Right renal cortex interstitium (tissue), 3 donors: ENCODE measurements at regions not wholly inside any gene's neighbourhood (a gene's known extent, or its start where the extent isn't known, plus 50 kb on each side); places are given as distances from the start of the nearest gene placed in this dataset.
"Not testable (repeated sequence)": the region's sequence is repeated elsewhere in the genome, so short reads cannot be mapped to it uniquely, and the experiment has no call there.

Source experiments
- DNase-seq, 3 donors: peaks; one replicate each; pipeline ENCODE4 v3.0.0-alpha.2; 2013; ENCODE audit warnings: low read depth in 3 of 3, low spot score in 2 of 3

DNA sequence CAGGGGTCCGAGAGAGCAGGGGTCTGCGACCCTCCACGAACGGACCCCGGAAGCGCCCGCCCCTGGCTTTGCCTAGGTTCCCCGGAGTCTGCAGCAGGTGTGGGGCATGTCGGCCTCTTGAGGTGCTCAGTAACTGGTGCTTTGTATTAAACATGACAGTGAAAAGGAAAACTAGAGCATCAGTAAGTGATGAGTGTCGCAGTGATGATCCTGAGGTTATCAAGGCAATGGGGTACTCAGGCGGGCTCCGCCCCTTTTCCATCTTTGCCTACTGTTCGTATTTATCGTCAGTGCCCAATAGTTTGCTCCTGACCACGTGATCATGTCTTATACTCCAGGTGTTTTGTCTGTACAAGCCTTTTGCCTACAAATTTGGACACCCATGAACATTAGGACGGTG lies 262.4 kb downstream of the ZNF37A start:
- DNase-seq: not testable (repeated sequence)

DNA sequence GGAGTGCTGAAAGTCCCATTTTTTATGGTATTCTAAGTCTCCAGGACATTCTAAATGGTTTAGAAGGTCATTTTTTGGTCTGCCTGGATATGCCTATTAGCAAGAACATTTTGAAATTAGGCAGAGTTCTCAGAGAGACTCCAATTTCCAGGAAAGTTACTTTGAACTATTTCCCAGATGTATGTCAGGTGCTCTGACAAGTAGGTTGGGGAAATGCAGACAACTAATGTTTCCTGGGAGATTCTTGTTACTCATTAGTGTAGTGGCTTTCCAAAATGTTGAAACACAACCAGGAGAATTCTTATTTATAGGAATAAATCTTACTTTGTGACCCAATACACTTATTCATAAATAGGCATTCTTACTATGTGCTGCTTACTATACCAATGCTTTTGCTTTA lies 268.4 kb downstream of the ZNF37A start:
- not testable (repeated sequence) for DNase-seq

DNA sequence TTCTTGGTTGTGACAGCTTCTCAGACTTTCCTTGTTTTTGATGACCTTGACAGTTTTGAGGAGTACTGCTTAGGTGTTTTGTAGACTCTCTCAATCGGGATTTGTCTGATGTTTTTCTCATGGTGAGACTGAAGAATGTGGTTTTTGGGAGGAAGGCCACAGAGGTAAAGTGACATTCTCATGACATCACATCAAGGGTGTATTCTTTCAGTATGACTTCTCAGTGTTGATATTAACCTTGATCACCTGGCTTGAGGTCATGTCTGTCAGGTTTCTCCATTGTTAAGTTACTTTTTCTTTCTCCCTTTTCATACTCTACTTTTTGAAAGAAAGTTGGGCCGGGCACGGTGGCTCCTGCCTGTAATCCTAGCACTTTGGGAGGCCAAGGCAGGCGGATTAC lies 269.9 kb downstream of the ZNF37A start:
- not testable (repeated sequence) for DNase-seq

DNA sequence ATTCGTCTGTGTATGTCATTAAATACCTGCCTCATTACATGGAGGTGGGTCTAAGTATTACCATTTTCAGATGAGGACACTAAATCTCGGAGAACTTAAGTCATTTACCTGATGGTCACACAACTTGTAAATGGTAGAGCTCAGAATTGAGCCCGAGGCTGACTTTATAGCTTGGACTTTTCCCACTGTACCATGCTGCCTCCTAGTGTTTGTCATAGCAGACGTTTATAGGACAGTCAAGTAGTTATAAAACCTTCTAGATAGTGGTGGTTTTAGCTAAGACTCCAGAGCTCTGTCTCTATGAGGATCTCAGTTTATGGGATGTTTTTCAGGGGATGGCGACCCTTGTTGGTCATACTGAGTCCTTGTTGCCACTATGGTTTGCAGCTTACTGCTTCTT lies 271.8 kb downstream of the ZNF37A start:
- not testable (repeated sequence) for DNase-seq

DNA sequence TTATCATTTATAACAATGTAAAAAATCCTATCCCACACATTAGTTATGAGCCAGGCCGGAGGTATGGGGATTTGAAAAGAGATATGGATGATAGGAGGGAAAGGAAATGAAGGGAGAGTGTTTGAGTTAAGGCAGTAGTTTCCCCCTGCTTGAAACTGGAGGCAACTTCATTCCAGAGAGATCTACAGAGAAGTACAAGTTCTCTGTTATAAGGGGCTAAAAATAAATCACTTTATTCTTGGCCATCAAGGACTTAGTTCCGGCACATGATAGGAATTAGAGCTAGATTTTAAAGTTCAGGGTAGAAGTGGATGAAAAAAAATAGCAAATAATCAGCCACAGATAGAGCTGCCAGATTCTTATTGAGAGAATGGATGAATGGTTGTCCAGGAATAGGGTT lies 289.7 kb downstream of the ZNF37A start:
- not testable (repeated sequence) for DNase-seq

DNA sequence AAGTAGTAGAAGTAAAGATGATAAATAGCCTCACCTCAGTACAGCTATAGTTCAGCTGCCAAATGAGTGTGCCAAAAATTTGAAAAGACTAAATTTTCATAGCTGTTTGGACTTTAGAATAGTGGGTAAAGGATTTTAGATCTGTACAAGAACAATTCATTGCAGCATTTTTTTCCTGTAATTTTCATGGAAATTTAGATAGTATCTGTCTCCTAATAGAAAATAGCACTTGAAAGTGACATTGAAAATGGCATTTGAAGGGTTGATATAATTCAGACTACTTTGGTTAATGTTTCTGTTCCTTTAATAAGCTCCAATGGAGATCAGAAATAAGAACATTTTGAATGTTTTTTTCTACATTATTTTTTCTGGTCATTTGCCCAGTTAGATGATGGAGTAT lies 292.7 kb downstream of the ZNF37A start:
- not testable (repeated sequence) for DNase-seq

DNA sequence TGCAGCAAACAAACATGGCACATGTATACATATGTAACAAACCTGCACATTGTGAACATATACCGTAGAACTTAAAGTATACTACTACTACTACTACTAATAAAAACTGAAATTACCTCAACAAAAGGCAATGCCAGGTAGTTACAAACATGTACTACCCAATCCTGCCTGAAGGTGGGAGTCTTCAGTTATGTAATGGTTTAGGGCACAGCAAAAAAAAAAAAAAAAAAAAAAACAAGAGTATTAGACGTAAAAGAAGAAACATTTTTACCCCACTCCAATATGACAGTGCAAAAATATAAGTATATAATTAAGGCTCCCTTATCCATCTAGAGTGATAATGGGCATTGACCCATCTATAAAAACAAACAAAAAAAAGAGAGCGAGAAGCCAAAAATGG lies 296.6 kb downstream of the ZNF37A start:
- not testable (repeated sequence) for DNase-seq

DNA sequence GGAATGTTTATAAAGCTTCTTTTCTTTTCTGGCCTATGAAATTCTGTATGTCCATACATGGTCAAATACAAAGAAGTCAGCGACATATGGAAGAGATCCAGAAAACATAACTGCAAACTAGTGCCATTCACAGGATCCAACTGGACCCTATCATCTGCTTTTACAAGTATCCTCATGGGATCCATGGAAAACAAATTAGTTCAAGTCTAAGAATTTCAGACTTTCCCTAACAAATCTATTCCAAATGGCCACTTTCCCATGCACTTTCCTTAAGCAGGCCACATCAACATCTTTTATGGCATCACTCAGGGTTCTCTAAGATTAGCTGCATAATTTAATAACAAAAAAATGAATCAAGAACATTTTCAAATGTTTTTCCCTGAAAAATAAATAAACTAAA lies 301.3 kb downstream of the ZNF37A start:
- DNase-seq: not testable (repeated sequence)

DNA sequence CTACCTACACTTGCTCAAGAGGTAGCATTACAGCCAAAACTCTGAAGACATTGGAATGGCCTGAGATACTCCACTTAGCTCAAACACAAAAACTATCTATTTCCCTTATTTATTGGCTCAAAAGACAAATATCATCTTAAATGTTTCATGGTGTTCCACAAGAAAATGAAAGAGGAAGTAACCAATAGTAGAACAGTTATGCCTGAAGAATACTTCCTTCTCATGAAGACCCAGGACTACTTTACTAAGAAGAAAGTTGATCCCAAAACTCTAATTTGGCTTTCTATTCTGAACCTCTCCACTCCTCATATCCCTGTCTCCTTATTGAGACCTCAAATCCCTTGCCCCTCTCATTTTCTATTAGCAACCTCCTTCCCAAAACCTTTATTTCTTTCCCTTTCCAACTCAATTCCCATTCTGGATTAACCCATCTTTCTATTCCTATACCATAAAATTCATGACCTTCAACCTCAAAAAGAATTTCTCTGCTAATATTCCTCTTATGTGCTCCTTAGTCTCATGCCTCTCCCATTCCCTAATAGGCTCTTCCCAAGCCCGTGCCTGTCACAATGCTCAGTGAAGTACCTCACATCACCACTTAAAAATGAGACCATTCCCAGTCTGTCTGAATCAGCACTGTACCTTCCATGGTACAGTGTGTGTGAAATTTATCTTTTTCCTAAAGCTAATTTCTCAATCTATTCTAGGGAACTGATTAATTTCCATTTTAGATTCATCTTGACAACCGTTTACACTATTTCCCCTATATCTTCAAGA lies 302.2 kb downstream of the ZNF37A start:
- not testable (repeated sequence) for DNase-seq

DNA sequence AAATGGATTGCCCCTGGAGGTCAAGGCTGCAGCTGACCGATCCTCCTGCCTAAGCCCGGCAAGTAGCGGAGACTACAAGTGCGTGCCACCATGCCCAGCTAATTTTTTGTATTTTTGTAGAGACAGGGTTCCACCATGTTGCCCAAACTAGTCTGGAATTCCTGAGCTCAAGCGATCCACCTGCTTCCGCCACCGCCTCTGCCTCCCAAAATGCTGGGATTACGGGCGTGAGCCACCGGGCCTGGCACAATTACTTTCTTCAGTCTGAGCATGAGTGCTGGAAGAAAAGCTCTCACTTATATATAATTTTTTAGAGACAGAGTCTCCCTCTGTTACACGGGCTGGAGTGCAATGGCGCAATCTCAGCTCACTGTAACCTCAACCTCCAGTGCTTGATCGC lies 307.4 kb downstream of the ZNF37A start:
- not testable (repeated sequence) for DNase-seq

DNA sequence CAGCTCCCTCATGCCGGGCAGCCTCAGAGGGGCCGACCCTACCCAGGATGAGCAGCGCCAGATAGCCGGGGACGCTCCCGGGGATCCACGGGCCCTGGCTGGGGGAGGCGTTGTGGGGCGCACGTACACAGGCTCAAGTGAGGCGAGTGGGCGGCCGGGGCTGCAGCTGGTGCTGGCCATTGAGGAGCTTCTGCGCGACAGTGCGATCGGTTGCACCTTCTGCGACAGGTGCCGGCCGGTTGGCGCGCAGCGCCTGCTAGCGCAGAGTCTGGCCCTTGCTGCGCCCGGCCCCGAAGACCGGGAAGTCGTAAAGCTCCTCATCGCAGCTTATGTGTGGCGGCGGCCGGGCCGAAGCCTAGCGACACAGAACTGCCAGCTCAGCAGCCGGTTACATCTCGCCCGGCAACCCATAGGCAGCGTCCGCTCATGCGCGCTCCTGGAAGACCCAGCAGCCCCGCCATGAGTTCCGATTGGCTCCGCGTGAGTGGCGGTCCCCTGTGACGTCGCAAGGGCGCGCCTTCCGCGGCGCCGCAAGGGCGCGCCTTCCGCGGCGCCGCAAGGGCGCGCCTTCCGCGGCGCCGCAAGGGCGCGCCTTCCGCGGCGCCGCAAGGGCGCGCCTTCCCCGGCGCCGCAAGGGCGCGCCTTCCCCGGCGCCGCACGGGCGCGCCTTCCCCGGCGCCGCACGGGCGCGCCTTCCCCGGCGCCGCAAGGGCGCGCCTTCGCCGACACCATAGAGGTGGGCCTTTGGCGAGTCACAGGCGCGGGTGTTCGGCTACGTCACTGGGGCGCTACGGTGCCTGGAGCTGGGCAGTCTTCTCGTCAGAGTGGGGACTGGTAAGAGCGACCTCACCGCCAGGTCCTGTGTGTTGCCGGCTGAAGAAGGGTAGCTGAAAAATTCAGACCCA lies 308.6 kb downstream of the ZNF37A start:
- peak; percentile 73 to 87 (median 82) for DNase-seq

DNA sequence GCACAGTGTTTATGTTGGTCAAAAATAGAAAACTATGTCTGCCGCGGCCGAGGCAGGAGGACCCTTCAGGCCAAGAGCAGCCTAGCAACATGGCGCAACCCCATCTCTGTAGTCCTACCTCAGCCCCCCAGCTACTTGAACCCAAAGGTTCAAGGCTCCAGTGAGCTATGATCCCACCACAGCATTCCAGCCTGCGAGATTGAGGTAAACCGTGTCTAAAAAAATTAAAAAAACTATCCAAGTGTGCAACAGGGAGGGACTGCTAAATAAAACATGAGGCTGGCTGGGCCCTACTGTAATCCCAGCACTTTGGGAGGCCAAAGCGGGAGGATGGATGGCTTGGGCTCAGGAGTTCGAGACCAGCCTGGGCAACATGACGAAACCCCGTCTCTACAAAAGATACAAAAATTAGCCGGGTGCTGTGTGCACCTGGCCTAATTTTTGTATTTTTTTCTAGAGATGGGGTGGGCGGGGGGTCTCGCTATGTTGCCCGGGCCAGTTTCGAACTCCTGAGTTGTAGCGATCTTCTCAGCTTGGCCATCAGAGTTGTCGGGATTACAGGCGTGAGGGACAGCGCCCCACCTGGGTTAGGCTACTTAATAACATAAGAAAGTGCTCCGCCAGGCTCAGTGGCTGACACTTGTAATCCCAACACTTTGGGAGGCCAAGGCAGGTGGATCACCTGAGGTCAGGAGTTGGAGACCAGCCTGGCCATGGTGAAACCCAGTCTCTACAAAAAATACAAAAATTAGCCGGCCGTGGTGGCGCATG lies 309.4 kb downstream of the ZNF37A start:
- peak in 1 of 3 donors; percentile 15 for DNase-seq

DNA sequence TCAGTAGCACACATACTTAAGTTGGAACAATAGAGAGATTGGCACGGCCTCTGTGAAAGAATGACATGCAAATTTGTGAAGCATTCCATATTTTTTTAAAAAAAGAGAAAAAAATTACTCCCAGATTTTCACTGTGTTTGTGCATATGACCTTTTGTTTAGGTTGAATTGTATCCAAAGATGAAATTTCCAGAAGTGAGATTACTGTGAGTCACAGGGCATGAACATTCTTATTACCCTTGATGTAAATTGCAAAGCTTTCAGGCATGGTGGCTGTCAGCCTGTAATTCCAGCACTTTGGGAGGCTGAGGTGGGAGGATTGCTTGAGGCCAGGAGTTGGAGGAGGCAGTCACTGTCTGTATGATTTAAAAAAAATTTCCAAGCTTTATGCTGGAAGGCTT lies 329.5 kb downstream of the ZNF37A start:
- DNase-seq: not testable (repeated sequence)

DNA sequence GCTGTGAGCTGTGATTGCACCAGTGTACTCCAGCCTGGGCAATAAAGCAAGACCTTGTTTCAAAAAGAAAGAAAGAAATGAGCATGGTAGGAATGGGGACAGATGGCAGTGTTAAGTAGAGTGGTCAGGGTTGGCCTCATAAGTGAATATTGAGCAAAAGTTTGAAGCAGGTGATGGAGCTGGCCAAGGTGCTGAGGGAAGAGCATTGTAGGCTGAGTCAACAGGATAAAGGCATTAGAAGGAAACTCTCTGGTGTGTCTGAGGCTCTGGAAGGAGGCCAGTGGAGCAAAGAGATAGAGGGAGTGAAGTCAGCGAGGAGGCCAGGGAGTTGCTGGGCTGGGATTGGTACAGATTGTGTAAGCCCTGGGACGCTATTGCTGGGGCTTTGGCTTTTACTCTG lies 336.1 kb downstream of the ZNF37A start:
- DNase-seq: not testable (repeated sequence)

DNA sequence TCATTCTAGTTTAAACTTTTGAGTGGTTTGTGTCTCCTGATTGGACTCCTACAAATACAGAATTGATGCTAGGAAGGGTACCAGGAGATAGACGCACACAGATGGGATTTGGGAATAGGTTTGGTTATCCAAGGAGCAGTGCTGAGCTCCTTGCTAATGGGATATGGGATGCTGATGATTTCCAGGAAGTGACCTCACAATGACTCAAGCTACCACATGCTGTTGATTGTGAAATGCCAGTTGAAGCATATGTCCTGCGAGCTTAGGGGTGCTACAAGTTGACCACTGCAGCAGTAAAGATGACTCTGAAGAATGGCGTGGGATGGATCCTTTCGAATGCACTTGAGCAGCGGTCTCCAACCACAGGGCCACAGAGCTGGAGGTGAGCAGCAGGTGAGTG lies 343.2 kb downstream of the ZNF37A start:
- DNase-seq: not testable (repeated sequence)

DNA sequence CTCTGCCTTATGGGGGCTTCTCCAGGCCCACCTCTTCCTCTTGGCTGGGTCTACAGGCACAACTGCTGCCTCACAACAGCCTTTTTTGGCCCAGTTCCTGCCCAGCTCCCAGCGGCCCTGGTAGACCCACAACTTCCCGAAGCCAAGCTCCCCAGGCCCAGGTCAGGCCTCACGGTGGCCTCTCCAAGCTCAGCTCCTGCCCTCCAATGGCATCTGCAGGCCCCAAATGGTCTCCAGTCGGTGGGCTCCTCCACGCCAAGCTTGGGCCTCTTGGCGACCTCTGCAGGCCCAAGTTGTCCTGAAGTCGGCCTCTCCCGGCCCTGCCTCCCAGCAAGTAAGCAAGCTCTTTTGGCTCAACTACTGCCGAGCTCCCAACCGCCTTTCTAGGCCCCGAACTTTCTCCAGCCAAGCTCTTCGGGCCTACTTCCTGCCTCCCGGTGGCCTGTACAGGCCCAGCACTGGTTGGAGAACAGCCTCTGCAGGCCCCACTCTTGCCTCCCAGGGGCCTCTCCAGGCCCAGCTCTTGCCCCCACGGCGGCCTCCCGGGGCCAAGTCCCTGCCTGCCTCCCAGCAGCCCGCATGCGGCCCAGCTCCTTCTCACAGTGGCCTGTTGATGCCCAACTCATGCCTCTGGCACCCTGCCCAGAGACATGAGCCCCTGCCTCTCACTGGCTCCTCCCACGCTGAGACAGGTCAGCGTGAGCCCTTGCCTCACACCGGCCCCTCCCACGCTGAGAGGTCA lies 354.6 kb downstream of the ZNF37A start:
- DNase-seq: not testable (repeated sequence)

DNA sequence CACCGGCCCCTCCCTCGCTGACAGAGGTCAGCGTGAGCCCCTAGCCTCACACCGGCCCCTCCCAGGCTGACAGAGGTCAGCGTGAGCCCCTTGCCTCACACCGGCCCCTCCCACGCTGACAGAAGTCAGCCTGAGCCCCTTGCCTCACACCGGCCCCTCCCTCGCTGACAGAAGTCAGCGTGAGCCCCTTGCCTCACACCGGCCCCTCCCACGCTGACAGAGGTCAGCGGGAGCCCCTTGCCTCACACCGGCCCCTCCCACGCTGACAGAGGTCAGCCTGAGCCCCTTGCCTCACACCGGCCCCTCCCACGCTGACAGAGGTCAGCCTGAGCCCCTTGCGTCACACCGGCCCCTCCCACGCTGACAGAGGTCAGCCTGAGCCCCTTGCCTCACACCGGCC lies 355.5 kb downstream of the ZNF37A start:
- not testable (repeated sequence) for DNase-seq

DNA sequence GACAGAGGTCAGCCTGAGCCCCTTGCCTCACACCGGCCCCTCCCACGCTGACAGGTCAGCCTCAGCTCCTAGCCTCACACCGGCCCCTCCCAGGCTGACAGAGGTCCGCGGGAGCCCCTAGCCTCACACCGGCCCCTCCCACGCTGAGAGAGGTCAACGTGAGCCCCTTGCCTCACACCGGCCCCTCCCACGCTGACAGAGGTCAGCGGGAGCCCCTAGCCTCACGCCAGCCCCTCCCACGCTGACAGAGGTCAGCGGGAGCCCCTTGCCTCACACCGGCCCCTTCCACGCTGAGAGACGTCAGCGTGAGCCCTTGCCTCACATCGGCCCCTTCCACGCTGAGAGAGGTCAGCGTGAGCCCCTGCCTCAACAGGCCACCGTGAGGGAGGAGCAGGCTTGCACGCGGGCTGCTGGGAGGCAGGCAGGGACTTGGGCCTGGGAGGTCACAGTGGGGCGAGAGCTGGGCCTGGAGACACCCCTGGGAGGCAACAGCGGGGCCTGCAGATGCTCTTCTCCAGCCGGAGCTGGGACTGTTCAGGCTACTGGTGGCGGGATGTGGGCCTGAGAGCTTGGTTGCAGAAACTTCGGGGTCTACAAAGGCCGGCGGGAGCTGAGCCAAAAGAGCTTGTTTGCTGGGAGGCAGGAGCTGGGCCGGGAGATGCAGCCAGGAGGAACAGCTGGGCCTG lies 356.4 kb downstream of the ZNF37A start:
- not testable (repeated sequence) for DNase-seq

DNA sequence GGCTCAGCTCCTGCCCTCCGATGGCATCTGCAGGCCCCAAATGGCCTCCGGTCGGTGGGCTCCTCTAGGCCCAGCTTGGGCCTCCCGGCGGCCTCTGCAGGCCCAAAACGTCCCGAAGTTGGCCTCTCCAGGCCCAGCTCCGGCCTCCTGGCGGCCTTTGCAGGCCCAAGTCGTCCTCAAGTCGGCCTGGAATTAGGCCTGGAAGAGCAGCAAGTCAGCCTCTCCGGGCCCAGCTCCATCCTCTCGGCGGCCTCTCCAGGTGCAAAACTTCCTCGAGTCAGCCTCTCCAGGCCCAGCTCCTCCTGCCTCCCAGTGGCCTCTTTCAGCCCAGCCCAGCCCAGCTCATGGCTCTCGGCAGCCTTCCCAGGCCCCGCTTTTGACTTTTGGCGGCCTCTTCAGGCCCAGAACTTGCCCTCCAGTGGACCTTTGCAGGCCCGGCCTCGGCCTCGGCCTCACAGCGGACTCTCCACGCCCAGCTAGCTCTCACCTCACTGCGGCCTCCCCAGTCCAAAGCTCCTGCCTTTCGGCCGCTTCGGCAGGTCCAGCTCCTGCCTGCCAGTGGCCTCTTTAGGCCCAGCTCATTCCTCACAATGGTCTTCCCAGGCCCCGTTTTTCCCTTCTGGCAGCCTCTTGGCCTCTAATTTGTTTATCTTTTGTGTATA lies 357.3 kb downstream of the ZNF37A start:
- not testable (repeated sequence) for DNase-seq
